ENCODE measurements at regions not wholly inside any gene's neighbourhood (a gene's known extent, or its start where the extent isn't known, plus 50 kb on each side); places are given as distances from the start of the nearest gene placed in this dataset.

DNA sequence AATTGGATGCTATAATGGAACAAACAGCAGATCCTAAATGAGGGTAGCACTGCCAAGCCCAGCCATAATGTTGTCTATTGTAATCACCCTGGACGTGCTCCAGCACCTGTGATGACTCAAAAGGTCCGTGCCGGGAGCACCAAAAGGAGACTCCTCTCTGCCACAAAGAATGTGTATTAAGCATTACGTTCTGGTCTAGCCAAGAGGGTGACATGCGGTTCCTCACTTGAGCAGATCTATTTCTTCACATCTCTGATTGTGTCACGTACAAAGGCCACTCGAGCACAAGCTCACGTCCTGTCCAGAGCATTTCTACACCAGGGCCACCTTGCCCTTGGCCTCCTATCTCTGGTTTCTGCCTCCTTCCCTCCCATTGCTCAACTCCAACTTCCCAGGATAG lies 219.9 kb upstream of the IRS2 start:
- DNase-seq (ENCODE audit: low spot score): no peak
- TF ChIP-seq HNF4A (conservative IDR thresholded peaks at IDR 0.05) (peak in 1 of 2 donors; percentile 25), RAD21 (IDR thresholded peaks at IDR 0.05) (no peak)
- H3K27me3 ChIP-seq (ENCODE audit: control insufficient read depth in 4 of 4, insufficient read depth in 4 of 4, low read length in 3 of 4): no peaks in the 10 kb centered on the region
- H3K9me3 ChIP-seq (ENCODE audit: control insufficient read depth in 4 of 4, low read length in 3 of 4): no peaks in the 10 kb centered on the region
- WGBS: 83% methylated on average over 8 of the region's 8 CpGs
- no peak overlapping the region for H3K4me3 ChIP-seq (ENCODE audit: low read depth in 1 of 3, low read length in 3 of 3)
- H3K9ac ChIP-seq (ENCODE audit: low read depth in 1 of 2, low read length in 2 of 2): no peak overlapping the region
- H3K27ac ChIP-seq (ENCODE audit: low read depth in 1 of 2, low read length in 2 of 2): no peak overlapping the region
- no peaks in the 10 kb centered on the region for H3K36me3 ChIP-seq (ENCODE audit: control insufficient read depth in 4 of 4, insufficient read depth in 3 of 4, low read depth in 1 of 4, low read length in 3 of 4)
- no peaks in the 10 kb centered on the region for H3K4me1 ChIP-seq (ENCODE audit: control insufficient read depth in 4 of 4, insufficient read depth in 4 of 4, low read length in 3 of 4)

DNA sequence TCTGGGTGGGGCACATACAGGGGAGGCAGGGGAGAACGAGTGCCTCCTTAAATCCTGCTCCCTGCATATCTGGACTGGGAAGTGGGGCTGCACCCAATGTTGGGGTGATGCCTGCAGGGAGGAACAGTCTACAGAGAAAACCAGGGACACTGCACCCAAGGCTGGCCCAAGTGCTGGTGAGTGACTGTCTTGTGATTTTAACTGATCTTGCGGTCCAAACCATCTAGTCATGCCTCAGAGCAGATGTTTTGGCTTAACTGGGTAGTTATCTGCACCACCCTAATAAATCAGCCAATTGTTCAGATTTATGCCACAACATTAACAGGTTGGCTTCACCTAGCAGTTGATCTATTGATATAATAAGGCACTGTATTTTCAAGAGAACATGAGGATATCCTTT lies 219.2 kb upstream of the IRS2 start:
- Histone ChIP-seq H3K9me3 (ENCODE audit: control insufficient read depth in 4 of 4, low read length in 3 of 4) (no peaks in the 10 kb centered on the region), H3K4me3 (ENCODE audit: low read depth in 1 of 3, low read length in 3 of 3) (no peak overlapping the region), H3K27ac (ENCODE audit: low read depth in 1 of 2, low read length in 2 of 2) (no peak overlapping the region), H3K36me3 (ENCODE audit: control insufficient read depth in 4 of 4, insufficient read depth in 3 of 4, low read depth in 1 of 4, low read length in 3 of 4) (no peaks in the 10 kb centered on the region), H3K27me3 (ENCODE audit: control insufficient read depth in 4 of 4, insufficient read depth in 4 of 4, low read length in 3 of 4) (no peaks in the 10 kb centered on the region), H3K9ac (ENCODE audit: low read depth in 1 of 2, low read length in 2 of 2) (no peak overlapping the region), H3K4me1 (ENCODE audit: control insufficient read depth in 4 of 4, insufficient read depth in 4 of 4, low read length in 3 of 4) (no peaks in the 10 kb centered on the region)
- no peak for DNase-seq (ENCODE audit: low spot score)
- 88% methylated on average over 2 of the region's 2 CpGs for WGBS
- TF ChIP-seq, protein P1, sequence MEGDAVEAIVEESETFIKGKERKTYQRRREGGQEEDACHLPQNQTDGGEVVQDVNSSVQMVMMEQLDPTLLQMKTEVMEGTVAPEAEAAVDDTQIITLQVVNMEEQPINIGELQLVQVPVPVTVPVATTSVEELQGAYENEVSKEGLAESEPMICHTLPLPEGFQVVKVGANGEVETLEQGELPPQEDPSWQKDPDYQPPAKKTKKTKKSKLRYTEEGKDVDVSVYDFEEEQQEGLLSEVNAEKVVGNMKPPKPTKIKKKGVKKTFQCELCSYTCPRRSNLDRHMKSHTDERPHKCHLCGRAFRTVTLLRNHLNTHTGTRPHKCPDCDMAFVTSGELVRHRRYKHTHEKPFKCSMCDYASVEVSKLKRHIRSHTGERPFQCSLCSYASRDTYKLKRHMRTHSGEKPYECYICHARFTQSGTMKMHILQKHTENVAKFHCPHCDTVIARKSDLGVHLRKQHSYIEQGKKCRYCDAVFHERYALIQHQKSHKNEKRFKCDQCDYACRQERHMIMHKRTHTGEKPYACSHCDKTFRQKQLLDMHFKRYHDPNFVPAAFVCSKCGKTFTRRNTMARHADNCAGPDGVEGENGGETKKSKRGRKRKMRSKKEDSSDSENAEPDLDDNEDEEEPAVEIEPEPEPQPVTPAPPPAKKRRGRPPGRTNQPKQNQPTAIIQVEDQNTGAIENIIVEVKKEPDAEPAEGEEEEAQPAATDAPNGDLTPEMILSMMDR (IDR thresholded peaks at IDR 0.05; ENCODE audit: low read depth, low read length, missing input control): no peak
- TF ChIP-seq GABPA (IDR thresholded peaks at IDR 0.05 in 1 of 2, conservative IDR thresholded peaks at IDR 0.05 in 1 of 2): no peak
- TF ChIP-seq JUND (IDR thresholded peaks at IDR 0.05): no peak
- no peak for TF ChIP-seq HNF4A (conservative IDR thresholded peaks at IDR 0.05)
- TF ChIP-seq FOXA2 (IDR thresholded peaks at IDR 0.05): no peak
- TF ChIP-seq EGR1 (IDR thresholded peaks at IDR 0.05; ENCODE audit: low read depth in 2 of 2): no peak
- TF ChIP-seq, protein P2, sequence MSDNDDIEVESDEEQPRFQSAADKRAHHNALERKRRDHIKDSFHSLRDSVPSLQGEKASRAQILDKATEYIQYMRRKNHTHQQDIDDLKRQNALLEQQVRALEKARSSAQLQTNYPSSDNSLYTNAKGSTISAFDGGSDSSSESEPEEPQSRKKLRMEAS (IDR thresholded peaks at IDR 0.05): no peak
- TF ChIP-seq, protein P3, sequence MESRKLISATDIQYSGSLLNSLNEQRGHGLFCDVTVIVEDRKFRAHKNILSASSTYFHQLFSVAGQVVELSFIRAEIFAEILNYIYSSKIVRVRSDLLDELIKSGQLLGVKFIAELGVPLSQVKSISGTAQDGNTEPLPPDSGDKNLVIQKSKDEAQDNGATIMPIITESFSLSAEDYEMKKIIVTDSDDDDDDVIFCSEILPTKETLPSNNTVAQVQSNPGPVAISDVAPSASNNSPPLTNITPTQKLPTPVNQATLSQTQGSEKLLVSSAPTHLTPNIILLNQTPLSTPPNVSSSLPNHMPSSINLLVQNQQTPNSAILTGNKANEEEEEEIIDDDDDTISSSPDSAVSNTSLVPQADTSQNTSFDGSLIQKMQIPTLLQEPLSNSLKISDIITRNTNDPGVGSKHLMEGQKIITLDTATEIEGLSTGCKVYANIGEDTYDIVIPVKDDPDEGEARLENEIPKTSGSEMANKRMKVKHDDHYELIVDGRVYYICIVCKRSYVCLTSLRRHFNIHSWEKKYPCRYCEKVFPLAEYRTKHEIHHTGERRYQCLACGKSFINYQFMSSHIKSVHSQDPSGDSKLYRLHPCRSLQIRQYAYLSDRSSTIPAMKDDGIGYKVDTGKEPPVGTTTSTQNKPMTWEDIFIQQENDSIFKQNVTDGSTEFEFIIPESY (IDR thresholded peaks at IDR 0.05): no peak
- TF ChIP-seq YY1 (IDR thresholded peaks at IDR 0.05): no peak
- TF ChIP-seq TAF1 (conservative IDR thresholded peaks at IDR 0.05): no peak
- TF ChIP-seq, protein P4, sequence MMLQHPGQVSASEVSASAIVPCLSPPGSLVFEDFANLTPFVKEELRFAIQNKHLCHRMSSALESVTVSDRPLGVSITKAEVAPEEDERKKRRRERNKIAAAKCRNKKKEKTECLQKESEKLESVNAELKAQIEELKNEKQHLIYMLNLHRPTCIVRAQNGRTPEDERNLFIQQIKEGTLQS (IDR thresholded peaks at IDR 0.05): no peak
- TF ChIP-seq, protein P5, sequence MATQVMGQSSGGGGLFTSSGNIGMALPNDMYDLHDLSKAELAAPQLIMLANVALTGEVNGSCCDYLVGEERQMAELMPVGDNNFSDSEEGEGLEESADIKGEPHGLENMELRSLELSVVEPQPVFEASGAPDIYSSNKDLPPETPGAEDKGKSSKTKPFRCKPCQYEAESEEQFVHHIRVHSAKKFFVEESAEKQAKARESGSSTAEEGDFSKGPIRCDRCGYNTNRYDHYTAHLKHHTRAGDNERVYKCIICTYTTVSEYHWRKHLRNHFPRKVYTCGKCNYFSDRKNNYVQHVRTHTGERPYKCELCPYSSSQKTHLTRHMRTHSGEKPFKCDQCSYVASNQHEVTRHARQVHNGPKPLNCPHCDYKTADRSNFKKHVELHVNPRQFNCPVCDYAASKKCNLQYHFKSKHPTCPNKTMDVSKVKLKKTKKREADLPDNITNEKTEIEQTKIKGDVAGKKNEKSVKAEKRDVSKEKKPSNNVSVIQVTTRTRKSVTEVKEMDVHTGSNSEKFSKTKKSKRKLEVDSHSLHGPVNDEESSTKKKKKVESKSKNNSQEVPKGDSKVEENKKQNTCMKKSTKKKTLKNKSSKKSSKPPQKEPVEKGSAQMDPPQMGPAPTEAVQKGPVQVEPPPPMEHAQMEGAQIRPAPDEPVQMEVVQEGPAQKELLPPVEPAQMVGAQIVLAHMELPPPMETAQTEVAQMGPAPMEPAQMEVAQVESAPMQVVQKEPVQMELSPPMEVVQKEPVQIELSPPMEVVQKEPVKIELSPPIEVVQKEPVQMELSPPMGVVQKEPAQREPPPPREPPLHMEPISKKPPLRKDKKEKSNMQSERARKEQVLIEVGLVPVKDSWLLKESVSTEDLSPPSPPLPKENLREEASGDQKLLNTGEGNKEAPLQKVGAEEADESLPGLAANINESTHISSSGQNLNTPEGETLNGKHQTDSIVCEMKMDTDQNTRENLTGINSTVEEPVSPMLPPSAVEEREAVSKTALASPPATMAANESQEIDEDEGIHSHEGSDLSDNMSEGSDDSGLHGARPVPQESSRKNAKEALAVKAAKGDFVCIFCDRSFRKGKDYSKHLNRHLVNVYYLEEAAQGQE (IDR thresholded peaks at IDR 0.05): no peak
- no peak for TF ChIP-seq RXRA (IDR thresholded peaks at IDR 0.05)
- no peak for TF ChIP-seq NR2F2 (IDR thresholded peaks at IDR 0.05)
- no peak for TF ChIP-seq HNF4G (IDR thresholded peaks at IDR 0.05)
